Renal cortex interstitium (tissue), 11 donors: ENCODE measurements at regions not wholly inside any gene's neighbourhood (a gene's known extent, or its start where the extent isn't known, plus 50 kb on each side); places are given as distances from the start of the nearest gene placed in this dataset.

Experiments used
- DNase-seq, 11 donors: peaks; one replicate each; pipeline ENCODE4 v3.0.0-alpha.2; 2013; ENCODE audit warnings: low read depth in 9 of 11, low spot score in 4 of 11; ENCODE audit errors: extremely low read depth in 1 of 11

DNA sequence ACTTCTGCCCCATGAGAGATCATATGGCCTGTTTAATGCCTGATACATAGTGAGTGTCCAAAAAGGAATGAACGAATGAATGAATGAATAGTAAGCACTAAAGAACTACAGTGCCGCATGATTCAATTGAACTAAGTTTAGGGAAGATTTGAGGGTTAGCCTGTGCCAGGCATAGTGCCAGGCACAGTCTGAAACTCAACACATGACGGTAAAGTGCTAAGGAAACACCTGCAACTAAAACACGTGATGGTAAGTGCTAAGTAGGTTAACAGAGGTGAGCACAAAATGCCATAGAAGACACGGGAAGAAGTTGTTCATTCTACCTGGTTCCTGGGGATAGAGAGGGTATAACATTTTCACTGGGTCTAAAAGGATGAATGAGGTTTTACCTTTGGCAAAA, 93.5 kb upstream of the DBX1 start:
- no peak for DNase-seq

DNA sequence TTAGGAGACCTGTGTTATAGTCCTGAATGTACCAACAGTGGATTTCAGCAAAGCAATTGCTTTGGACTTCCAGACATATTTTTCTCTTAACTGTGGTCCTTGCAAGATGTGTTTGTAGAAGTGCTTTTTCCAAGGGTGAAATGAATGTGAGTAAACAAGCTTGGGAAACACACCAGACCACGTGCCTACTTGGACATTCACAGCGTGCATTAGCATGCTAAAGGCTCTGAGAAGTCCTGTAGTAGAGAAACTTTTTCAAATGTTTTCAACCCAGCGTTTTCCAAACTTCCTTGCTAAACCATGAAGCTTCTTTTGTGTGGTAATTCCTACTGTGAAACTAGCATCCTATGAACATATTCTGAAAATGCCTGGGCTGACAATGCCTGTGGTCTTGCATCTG, 91.2 kb upstream of the DBX1 start:
- DNase-seq = no peak

GRCh38 chr11:20250644-20251247, 90.5 kb upstream of the DBX1 start:
- DNase-seq = no peak

- no peak for DNase-seq
Measured at GRCh38 chr11:20249796-20250195, 89.5 kb upstream of the DBX1 start.

DNA sequence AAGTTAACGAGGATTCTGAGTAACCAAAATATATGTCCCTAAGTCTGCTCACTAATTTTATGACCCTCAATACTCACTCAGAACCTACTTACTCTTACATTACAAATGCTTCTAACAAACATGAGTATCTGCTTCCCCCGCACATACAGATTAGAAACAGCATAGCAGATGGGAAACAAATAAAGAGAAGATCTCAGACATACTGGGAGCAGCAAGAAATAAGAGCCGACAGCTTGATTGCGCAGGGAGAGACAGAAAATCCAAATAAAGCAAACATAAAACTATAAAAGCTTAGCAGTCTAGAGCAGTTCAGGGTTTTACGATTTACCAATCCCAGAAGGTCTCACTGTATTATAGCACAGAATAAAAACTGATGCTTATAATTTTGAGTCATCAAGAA, 89.1 kb upstream of the DBX1 start:
- no peak for DNase-seq

DNA sequence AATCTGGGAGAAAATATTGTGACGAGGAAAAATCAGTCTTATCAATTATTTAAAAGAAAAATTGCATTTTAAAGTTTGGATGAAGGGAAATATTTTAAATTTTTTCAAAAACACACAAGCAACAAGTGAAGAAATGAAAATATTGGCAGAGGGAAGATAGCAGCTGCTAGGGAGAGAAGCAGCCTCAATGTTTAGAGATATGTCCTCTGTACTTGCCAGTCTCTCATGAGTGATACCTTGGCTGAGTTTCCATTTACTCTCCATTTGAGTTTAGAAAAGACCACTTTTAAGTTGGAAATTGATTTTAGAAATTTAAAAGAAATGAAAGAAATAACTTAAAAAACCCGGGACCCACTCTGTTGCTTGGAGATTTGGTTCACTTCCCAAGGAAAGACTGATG, 88.6 kb upstream of the DBX1 start:
- DNase-seq = no peak

- DNase-seq = no peak
Measured at GRCh38 chr11:20248121-20248772, 88.0 kb upstream of the DBX1 start.

DNA sequence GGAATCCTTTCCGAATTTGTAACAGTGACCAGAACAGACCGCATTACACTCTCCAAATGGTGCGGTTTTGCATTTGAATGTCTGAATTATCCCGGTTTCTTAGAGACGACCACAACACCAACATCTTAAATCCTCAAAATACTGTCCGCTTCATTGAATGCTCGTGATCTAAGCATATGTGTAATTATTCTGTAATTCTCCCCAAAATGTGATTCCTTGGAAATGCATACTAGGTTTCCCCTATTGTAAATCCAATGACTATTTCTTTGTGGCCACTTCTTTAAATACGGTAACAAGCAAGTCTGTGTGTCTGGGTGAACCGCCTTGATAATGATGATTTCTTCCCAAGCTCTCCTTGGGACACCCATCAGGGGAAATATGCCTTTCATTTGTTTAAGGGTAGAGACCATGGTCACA, 87.3 kb upstream of the DBX1 start:
- no peak for DNase-seq

DNA sequence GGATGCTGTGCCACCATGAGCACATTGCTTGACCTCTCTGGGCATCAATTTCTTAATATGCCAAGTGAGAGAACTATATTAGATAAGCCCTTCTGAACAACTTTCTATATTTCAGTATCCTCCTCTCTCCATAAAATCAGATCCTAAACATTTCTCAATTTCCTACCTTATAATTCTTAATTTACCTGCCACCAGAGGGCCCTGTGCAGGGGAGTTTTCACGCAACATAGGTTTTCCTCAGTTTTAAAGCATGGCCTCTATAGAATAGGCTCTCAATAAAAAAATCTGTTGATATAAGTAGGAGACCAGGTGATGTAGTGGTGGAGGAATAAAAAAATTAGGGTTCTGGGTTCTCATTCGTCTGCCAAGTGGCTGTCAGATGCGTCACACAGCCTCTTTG, 83.7 kb upstream of the DBX1 start:
- no peak for DNase-seq

DNA sequence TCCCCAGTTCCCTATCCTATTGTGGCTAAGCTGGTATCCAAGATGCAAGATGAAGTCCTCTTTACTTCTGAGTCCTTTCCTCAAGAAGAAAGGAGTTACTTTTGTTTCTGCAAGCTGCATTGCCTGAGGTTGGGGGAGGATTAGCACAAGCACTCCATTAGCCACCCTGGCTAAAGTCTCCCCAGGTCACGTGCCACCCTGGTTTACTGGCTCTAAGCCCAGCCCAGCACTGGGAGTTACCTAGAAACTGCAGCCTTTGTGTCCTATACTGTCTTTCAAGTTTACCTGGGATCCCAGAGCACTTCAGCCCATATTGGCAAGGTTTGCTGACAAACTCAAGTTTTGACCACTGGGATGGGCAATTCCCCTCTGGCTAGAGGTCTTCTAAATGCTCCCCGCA, 78.4 kb upstream of the DBX1 start:
- no peak for DNase-seq

DNA sequence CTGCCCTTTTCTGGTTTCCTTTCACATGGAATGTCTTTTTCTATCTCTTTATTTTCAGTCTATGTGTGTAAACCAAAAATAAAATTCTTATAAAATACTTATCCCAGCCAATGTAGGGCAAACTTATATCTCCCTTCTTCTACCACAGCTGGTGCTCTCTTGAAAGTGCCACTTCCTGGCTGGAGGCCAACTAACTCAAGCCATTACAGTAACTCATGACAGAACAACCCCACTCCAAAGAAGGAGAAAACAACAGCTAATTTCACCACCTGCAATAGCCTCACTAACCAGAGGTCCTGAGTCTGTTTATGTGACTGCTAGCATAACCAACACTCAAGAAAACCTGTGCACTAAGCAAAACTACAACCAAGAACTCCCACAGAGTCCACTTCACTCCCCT, 74.9 kb upstream of the DBX1 start:
- no peak for DNase-seq

- no peak for DNase-seq
Measured at GRCh38 chr11:20227631-20228030, 67.4 kb upstream of the DBX1 start.

DNA sequence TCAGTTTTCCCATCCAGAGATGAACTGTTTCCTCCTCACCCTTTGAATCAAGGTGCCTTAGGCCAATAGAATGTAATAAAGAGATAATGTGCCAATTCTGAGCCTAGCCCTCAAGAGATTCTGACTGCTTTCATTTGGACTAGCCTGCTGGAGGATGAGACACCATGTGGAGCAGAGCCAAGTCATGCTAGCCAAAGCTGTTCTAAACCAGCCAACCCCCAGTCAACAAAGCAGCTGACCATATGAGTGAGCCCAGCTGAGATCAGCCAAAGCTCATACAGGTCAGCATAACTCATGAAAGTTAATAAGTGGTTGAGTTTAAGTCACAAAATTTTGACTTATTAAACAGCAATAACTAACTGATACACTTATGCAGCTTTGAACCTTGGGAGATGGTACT, 66.7 kb upstream of the DBX1 start:
- no peak for DNase-seq

- DNase-seq = no peak
Measured at GRCh38 chr11:20221566-20221965, 61.3 kb upstream of the DBX1 start.

- DNase-seq = no peak
Measured at GRCh38 chr11:20213790-20214189, 53.5 kb upstream of the DBX1 start.

DNA sequence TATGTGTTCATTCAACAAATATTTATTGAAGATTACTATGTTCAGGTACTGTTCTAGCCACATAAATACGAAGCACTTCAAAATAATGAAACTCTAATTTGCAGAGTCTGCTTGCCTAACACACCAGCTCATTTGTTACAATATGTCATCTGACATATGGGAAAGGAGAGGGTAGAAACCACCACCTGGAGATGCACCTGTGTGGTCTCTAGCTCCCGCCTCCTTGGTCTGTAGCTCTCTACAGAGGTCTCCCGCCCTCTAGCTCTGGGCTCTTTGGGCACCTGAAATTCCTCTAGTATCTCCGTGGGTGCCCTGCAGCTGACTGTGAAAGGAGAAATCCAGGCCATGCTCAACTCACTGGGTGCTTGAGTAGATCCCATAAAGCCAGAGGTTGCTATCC, 51.4 kb upstream of the DBX1 start:
- no peak for DNase-seq
